Hindlimb muscle (tissue), 1 donor: ENCODE measurements at regions not wholly inside any gene's neighbourhood (a gene's known extent, or its start where the extent isn't known, plus 50 kb on each side); places are given as distances from the start of the nearest gene placed in this dataset.
"Not testable (repeated sequence)": the region's sequence is repeated elsewhere in the genome, so short reads cannot be mapped to it uniquely, and the experiment has no call there.

ENCODE experiments used
- DNase-seq: peaks from one replicate; pipeline ENCODE4 v3.0.0-alpha.2; 2013

- no peak for DNase-seq
These were observed 50.1 kb upstream of the ZNF608 start for GRCh38 chr5:124796495-124796894.

- no peak for DNase-seq
These were observed 51.2 kb upstream of the ZNF608 start for GRCh38 chr5:124797665-124798087.

GRCh38 chr5:124798890-124799289 lies 52.5 kb upstream of the ZNF608 start:
- no peak for DNase-seq

- no peak for DNase-seq
These were observed 55.1 kb upstream of the ZNF608 start for GRCh38 chr5:124801551-124801950.

DNA sequence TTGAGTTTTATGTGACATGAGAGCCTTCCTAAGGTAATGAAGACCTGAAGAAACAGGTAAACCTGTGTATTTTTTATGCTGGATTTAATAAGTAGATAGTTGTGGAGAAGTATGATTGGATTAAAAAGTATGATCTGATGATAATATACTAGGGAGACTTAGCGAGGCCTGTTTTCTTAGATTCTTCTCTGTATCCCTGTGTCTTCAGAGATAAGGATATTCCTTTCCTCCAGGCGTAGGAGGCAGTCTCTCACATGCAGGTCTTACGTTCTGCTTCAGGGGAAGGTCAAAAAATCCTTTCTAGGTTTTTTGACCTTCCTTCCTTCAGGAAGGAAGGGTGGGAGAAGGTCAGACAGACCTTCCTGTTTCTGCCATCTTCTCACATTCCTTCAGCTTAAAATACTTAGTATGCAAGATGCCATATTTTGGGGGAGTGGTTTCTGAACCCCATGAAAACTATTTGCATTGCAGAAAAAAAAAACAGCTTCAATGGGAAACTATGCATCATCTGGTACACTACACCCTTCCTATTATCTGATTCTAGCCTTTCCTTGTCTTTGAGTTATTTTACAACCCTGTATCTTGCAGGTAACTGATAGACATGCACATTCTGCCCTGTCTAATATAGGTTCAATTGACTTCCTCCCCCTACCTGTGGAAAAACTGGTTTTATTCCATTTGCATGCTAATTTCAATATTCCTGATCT lies 57.3 kb upstream of the ZNF608 start:
- no peak for DNase-seq

DNA sequence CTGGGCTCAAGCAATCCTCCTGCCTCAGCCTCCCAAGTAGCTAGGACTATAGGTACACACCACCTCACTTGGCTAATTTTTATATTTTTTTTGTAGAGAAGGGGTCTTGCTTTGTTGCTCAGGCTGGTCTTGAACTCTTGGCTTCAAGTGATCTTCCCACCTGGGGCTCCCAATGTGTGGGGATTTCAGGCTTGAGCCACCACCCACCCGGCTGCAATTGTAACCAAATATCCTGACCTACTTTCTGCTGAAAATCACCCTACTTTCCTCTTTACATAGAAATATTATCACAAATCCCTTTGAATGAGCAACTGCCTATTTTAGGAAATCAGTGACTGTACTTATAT lies 59.6 kb upstream of the ZNF608 start:
- DNase-seq, result no peak

GRCh38 chr5:124806373-124807077 lies 60.1 kb upstream of the ZNF608 start:
- DNase-seq, result peak; percentile 74

DNA sequence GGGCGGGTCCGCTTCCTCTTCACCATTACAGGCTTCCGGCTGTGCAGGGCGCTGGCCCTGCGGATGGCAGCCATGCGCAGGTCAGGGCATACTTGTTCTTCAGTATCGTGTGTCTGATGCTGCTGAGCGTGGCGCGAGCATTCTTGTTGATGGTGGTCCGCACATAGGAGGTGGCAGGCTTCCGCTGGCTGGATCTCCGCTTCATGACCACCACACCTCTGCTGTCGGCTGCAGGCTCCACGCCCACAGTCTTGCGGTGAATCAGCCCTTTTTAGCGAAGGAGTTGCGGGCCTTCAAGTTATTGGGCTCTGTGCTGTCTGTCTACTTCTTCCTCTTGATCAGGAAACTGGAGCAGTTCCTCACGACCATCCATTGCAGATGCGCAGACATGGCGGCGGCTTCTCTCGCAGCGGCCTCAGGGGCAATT lies 62.4 kb upstream of the ZNF608 start:
- no peak for DNase-seq

DNA sequence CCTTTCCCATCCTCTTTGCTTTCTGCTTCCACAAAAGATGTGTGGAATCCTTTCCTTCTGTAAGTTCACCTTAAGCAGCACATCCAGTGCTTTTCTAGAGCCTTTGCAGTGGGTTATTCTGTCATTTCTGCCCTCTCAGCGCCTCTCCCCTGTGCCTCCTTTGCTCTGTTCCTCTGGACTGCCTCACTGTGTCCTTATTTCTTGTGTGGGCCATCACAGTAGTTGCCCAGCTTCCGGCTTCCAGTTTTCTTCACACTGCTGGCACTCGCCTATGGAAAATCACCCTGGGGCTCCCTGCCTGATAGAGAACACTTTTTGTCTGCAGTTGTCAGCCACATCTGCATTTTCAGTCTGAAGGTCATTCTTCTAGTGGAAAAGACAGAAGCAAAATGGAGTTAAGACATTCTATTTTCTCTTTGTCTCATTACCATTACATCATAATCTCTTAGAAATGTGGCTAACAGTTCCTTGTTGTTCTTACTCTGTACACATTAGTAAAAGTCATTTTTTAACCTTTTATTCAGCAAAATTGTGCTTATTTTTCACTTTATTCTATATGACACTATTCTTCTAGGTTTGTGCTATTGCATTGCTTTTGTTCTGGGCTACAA lies 64.1 kb upstream of the ZNF608 start:
- DNase-seq, result no peak

DNA sequence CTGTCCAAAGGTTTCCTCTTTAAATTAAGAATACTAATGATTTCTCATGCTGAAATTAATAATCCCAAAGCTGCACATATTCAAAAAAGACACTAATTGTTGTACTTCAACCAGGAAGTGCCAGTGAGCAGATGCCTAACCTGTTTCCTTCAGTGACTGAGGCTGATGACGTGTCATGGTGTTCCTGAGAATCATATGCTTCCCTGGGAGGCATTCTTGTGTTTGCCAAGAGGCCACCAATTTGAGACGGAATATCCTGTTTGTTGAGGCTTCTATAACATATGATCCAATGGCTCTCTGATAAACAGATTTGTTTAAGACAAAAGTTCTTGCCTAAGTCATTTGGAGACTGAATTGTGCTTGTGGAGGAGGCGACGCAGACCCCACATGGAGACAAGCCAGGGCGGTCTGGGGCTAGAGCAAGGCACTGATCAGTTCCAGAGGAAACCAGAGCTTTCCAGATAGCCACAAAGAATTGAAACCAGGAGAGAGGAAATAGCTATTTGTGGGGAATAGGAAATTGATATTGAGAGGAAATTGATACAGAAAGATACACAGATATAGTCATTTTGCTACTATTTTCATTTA lies 66.4 kb upstream of the ZNF608 start:
- no peak for DNase-seq

DNA sequence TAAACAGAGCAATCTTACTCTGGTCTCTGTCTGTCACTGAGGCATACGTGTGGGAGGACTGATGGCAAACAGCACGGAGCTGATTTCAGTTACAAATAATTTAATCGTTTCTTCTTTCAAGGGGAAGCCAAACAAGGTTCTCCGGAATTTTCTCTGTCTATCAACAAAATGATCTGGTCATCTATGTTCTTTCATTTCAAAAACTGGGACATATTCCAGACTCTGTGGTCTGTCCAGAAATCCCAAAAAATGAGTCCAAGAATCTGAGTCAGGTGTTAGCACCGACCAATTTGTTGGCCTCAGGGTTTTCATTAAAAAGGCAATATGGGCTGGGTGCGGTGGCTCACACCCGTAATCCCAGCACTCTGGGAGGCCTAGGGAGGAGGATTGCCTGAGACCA lies 69.9 kb upstream of the ZNF608 start:
- no peak for DNase-seq

DNA sequence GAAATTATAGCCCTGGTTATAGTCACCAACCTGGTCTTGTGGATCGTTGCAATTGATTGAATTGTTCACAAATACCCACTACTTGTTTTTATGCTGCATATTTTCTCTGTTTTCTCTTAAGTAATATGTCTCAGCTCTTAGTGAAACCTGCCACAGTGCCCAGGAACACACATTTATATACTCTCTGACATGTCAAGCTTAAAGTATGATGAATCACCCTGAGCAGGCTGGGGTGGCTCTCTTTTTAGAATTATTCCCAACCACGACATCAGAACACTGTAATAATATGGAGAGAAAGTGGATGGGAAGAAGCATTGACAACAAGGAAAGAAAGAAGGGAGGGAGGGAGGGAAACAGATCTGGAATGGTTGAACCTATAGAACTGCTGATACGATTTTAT lies 72.8 kb upstream of the ZNF608 start:
- no peak for DNase-seq

GRCh38 chr5:124822647-124823046 lies 76.2 kb upstream of the ZNF608 start:
- no peak for DNase-seq

DNA sequence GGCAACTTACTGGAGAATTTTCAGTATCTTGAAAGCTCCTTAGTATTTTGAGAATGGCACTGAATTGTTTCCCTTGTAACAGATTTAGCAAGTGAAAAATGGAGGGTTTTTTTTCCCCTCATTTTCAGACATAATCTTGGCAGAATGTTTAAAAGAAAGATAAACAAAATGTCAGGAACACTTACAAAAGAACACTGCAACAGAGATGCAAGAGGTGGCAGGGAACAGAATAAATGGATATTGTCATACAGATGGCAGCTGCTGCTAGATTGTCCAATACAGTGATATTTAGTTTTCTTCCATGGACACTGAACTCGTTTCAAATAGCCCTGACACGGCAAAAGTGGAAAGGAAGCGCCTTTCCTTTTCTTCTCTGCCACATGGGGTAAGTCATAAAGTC lies 76.9 kb upstream of the ZNF608 start:
- DNase-seq, result no peak

GRCh38 chr5:124824637-124825158 lies 78.3 kb upstream of the ZNF608 start:
- no peak for DNase-seq

DNA sequence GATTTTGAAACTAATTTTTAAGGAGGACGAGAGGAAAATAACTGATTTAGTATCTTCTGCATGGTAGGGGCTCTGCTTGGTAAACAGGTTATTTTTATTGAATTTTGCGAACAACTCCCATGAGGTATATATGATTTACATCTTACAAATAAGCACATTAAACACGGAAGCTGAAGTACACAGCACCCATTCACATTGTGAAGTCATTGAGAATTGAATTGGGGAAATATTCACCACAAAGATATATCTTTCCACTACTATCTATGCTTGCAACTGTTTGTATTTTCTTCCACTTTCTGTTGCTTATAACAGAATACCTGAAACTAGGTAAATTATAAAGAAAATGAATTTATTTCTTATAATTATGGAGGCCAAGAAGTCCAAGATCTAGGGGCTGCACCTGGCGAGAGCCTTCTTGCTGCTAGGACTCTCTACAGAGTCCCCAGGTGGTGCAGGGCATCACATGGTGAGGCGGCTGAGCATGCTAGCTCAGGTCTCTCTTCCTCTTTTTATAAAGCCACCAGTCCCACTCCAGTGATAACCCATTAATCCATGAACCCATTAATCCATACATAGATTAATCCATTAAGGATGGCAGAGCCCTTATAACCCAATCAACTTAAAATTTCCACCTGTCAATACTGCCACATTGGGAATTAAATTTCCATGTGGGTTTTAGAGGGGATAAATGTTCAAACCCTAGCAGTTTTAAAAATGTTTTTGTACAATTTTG lies 79.0 kb upstream of the ZNF608 start:
- no peak for DNase-seq

GRCh38 chr5:124825983-124826337 lies 79.5 kb upstream of the ZNF608 start:
- no peak for DNase-seq

GRCh38 chr5:124828731-124829234 lies 82.3 kb upstream of the ZNF608 start:
- DNase-seq, result no peak

DNA sequence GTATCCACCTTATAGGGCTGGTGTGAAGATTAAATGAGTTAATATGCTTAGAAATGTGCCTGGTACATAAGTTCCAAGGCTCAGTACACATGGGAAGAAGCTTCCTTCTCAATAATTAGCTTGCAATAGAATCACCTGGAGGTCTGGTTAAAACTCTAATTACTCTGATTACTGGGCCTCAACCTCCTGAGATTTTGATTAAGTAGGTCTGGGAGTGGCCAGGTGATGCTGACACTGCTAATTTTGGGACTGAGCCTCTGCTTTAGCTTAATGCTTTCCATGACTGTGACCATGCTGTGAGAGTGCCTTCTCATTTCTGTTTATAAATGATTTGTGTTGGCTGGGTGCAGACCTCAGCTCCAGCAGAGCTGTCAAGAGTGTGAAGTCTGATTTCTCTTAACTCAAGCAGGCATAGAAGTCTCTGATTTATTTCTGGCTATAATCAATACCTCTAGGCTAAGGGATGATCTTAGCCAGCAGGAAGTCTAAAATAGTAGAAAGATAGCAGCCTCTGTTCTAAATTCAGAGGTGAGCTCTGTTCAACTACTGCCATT lies 85.3 kb upstream of the ZNF608 start:
- DNase-seq, result no peak

GRCh38 chr5:124832510-124832909 lies 86.1 kb upstream of the ZNF608 start:
- no peak for DNase-seq

GRCh38 chr5:124836314-124836713 lies 89.9 kb upstream of the ZNF608 start:
- not testable (repeated sequence) for DNase-seq

GRCh38 chr5:124839371-124839998 lies 93.0 kb upstream of the ZNF608 start:
- DNase-seq, result no peak
